Spleen (tissue), 11 donors: ENCODE measurements at regions not wholly inside any gene's neighbourhood (a gene's known extent, or its start where the extent isn't known, plus 50 kb on each side); places are given as distances from the start of the nearest gene placed in this dataset.
A peak's percentile ranks its signal among the peaks of the same experiment; 100 is the strongest.

Source experiments
- DNase-seq: peaks from one replicate; pipeline ENCODE4 v3.0.0-alpha.2; 2020
- H3K27ac ChIP-seq, 8 donors: fragments of 200-600 bp; sonication (generic) in 7 of 8; 1 replicate in 4 of 8; 2 replicates in 4 of 8; pipeline versions ENCODE4 v1.5.0 to v1.8.0; 2016 to 2021; ENCODE audit warnings: inconsistent platforms in 4 of 8, mild to moderate bottlenecking in 4 of 8, moderate library complexity in 1 of 8
- H3K27me3 ChIP-seq, 7 donors: fragments of 200-600 bp; sonication (generic) in 6 of 7; replicated peaks in 1 of 7; 1 replicate in 4 of 7; 2 replicates in 3 of 7; pipeline versions ENCODE4 v1.5.0 to v1.8.0; 2016 to 2021; ENCODE audit warnings: inconsistent platforms in 3 of 7, mild to moderate bottlenecking in 1 of 7
- H3K36me3 ChIP-seq, 6 donors: fragments of 200-600 bp; sonication (generic) in 5 of 6; 1 replicate in 4 of 6; 2 replicates in 2 of 6; pipeline versions ENCODE4 v1.5.0 to v1.8.0; 2016 to 2021; ENCODE audit warnings: inconsistent platforms in 2 of 6
- H3K4me1 ChIP-seq, 6 donors: fragments of 200-600 bp; sonication (generic) in 5 of 6; 1 replicate in 3 of 6; 2 replicates in 3 of 6; pipeline versions ENCODE4 v1.5.0 to v1.8.0; 2016 to 2021; ENCODE audit warnings: inconsistent platforms in 3 of 6
- H3K4me3 ChIP-seq, 8 donors: fragments of 200-600 bp; sonication (generic) in 7 of 8; 1 replicate in 4 of 8; 2 replicates in 4 of 8; pipeline versions ENCODE4 v1.5.0 to v1.8.0; 2016 to 2021; ENCODE audit warnings: inconsistent platforms in 4 of 8, mild to moderate bottlenecking in 4 of 8, moderate library complexity in 2 of 8
- H3K9me3 ChIP-seq, 8 donors: fragments of 200-600 bp; sonication (generic) in 7 of 8; 1 replicate in 4 of 8; 2 replicates in 4 of 8; pipeline versions ENCODE4 v1.5.0 to v1.8.0; 2016 to 2021; ENCODE audit warnings: inconsistent platforms in 4 of 8
- CTCF ChIP-seq, 11 experiments: fragments of 200-600 bp in 7 of 11; fragments of 450-650 bp in 4 of 11; sonication (generic) in 4 of 11; IDR thresholded peaks in 8 of 11; conservative IDR thresholded peaks in 3 of 11; 1 replicate in 7 of 11; 2 replicates in 4 of 11; pipeline versions ENCODE4 v1.4.0 to v1.8.0; 2016 to 2021; ENCODE audit warnings: antibody characterized with exemption in 11 of 11, inconsistent platforms in 4 of 11, mild to moderate bottlenecking in 1 of 11
- POLR2A ChIP-seq, 3 donors: fragments of 450-650 bp; IDR thresholded peaks; one replicate each; pipeline ENCODE4 v1.5.1; 2017; ENCODE audit warnings: antibody characterized with exemption in 3 of 3, mild to moderate bottlenecking in 1 of 3
- POLR2AphosphoS5 ChIP-seq, 3 donors: sonication (generic); formaldehyde crosslinking; IDR thresholded peaks; one replicate each; pipeline ENCODE4 v1.5.1; 2017; ENCODE audit warnings: antibody characterized with exemption in 3 of 3
- WGBS, 5 donors: extraction: QIAGEN DNeasy Blood & Tissue Kit in 3 of 5; methylation state at CpG; one replicate each; pipeline versions ENCODE4 v1.1.5 to v1.1.7; 2013 to 2018; 5-methylcytosine and 5-hydroxymethylcytosine counted together
- intact Hi-C: fragments of 100-400 bp; cut with DNase I; formaldehyde crosslinking; loops from one replicate; pipeline ENCODE4 v1.15.0; 2023; ENCODE audit warnings: low total_unique reads
- donor health status: healthy with polysubstance abuse.
- donor health status: DM: no; HTN: no; CAD: no; lungs with moderate emphysema.
- donor health status: DM: no; HTN: no; CAD: no.
- donor health status: Bipolar disorder and iron deficiency.
- donor health status: healthy.
- donor health status: DM: no; HTN: no; CAD: no.
- donor health status: DM: yes; HTN: yes; CAD: no.

GRCh38 chr2:100222844-100223243 is 80.5 kb upstream of the AFF3 start:
- WGBS, 5 donors: 91 to 95% (median 93%) methylated on average over 2 of the region's 2 CpGs
- H3K27ac ChIP-seq: no peak overlapping the region
- intact Hi-C loops: no loop called here
- H3K27me3 ChIP-seq: no peaks in the 10 kb centered on the region
- no peak for DNase-seq
- no peaks in the 10 kb centered on the region for H3K9me3 ChIP-seq
- TF ChIP-seq CTCF (IDR thresholded peaks at IDR 0.05 in 8 of 11, conservative IDR thresholded peaks at IDR 0.05 in 3 of 11) (no peak), POLR2A (IDR thresholded peaks at IDR 0.05) (no peak), POLR2AphosphoS5 (IDR thresholded peaks at IDR 0.05) (no peak)
- H3K4me1 ChIP-seq: no peaks in the 10 kb centered on the region
- no peaks in the 10 kb centered on the region for H3K36me3 ChIP-seq
- H3K4me3 ChIP-seq: no peak overlapping the region

- no peaks in the 10 kb centered on the region for H3K27me3 ChIP-seq
- no peak overlapping the region for H3K4me3 ChIP-seq
- H3K36me3 ChIP-seq: no peaks in the 10 kb centered on the region
- no peaks in the 10 kb centered on the region for H3K9me3 ChIP-seq
- H3K27ac ChIP-seq: peak overlapping the region in 1 of 8 donors; percentile 13
- DNase-seq: no peak
- intact Hi-C loops: no loop called here
- 82 to 95% (median 92%) methylated on average over 3 of the region's 3 CpGs for WGBS, 5 donors
- H3K4me1 ChIP-seq: peaks cover 0 to 11% (median 0%) of the 10 kb centered on the region in 6 donors
- TF ChIP-seq CTCF (IDR thresholded peaks at IDR 0.05 in 8 of 11, conservative IDR thresholded peaks at IDR 0.05 in 3 of 11) (no peak), POLR2A (IDR thresholded peaks at IDR 0.05) (no peak), POLR2AphosphoS5 (IDR thresholded peaks at IDR 0.05) (no peak)
Measured at GRCh38 chr2:100218552-100218951, 76.2 kb upstream of the AFF3 start.

GRCh38 chr2:100217323-100217722 is 74.9 kb upstream of the AFF3 start:
- no peaks in the 10 kb centered on the region for H3K27me3 ChIP-seq
- 80 to 96% (median 93%) methylated on average over 6 of the region's 6 CpGs for WGBS, 5 donors
- H3K4me1 ChIP-seq: peaks cover 0 to 11% (median 0%) of the 10 kb centered on the region in 6 donors
- H3K4me3 ChIP-seq: no peak overlapping the region
- DNase-seq: no peak
- no peaks in the 10 kb centered on the region for H3K36me3 ChIP-seq
- H3K27ac ChIP-seq: no peak overlapping the region
- H3K9me3 ChIP-seq: no peaks in the 10 kb centered on the region
- intact Hi-C loops: no loop called here
- TF ChIP-seq POLR2AphosphoS5 (IDR thresholded peaks at IDR 0.05) (no peak), POLR2A (IDR thresholded peaks at IDR 0.05) (no peak), CTCF (IDR thresholded peaks at IDR 0.05 in 8 of 11, conservative IDR thresholded peaks at IDR 0.05 in 3 of 11) (no peak)

- H3K27me3 ChIP-seq: no peaks in the 10 kb centered on the region
- peaks cover 0 to 11% (median 0%) of the 10 kb centered on the region in 6 donors for H3K4me1 ChIP-seq
- H3K9me3 ChIP-seq: no peaks in the 10 kb centered on the region
- intact Hi-C loops: no loop called here
- no peak for DNase-seq
- TF ChIP-seq POLR2A (IDR thresholded peaks at IDR 0.05): no peak
- no peak overlapping the region for H3K4me3 ChIP-seq
- 86 to 92% (median 90%) methylated on average over 5 of the region's 5 CpGs for WGBS, 5 donors
- H3K27ac ChIP-seq: no peak overlapping the region
- no peaks in the 10 kb centered on the region for H3K36me3 ChIP-seq
Measured at GRCh38 chr2:100216015-100216414, 73.6 kb upstream of the AFF3 start.

GRCh38 chr2:100215371-100215770 is 73.0 kb upstream of the AFF3 start:
- DNase-seq: no peak
- WGBS, 5 donors: 83 to 92% (median 88%) methylated on average over 6 of the region's 6 CpGs
- peaks cover 0 to 11% (median 0%) of the 10 kb centered on the region in 6 donors for H3K4me1 ChIP-seq
- no peak overlapping the region for H3K27ac ChIP-seq
- intact Hi-C loops: no loop called here
- no peaks in the 10 kb centered on the region for H3K27me3 ChIP-seq
- H3K4me3 ChIP-seq: no peak overlapping the region
- no peak for TF ChIP-seq POLR2AphosphoS5 (IDR thresholded peaks at IDR 0.05)
- no peak for TF ChIP-seq POLR2A (IDR thresholded peaks at IDR 0.05)
- no peak for TF ChIP-seq CTCF (IDR thresholded peaks at IDR 0.05 in 8 of 11, conservative IDR thresholded peaks at IDR 0.05 in 3 of 11)
- no peaks in the 10 kb centered on the region for H3K9me3 ChIP-seq
- no peaks in the 10 kb centered on the region for H3K36me3 ChIP-seq
